GM12875 (cell line): ENCODE measurements at regions not wholly inside any gene's neighbourhood (a gene's known extent, or its start where the extent isn't known, plus 50 kb on each side); places are given as distances from the start of the nearest gene placed in this dataset.

ENCODE experiments used
- H3K4me3 ChIP-seq: one replicate; pipeline ENCODE4 v1.5.1; 2011; ENCODE audit warnings: low read depth, low read length, control low read depth
- TF ChIP-seq, protein P1 (sequence below): IDR thresholded peaks from 2 replicates; pipeline ENCODE4 v1.5.1; 2011; ENCODE audit warnings: low read depth, mild to moderate bottlenecking, control low read depth, inconsistent platforms, low read length, moderate library complexity, borderline replicate concordance; ENCODE audit not compliant: insufficient read depth

DNA sequence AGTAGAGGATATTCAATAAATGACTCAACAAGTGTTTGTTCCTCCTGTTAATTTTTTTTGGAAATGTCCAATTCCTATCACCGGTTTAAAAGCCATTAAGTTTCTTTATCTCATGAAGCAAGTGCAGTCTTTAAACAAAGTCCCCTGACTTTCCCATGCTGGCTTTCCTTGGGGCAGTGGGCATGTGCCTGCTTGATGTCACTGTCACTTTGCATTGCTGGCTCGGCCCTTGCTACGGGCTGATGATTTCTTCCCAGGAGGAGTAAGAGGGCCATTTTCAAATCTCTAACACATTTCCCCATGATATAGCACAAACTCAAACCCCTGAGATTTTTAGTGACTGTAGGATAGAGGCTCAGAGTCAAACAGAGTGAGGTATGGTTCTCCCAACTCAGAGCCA lies 275.8 kb upstream of the TENM3 start:
- no peak overlapping the region for H3K4me3 ChIP-seq
- TF ChIP-seq, protein P1, sequence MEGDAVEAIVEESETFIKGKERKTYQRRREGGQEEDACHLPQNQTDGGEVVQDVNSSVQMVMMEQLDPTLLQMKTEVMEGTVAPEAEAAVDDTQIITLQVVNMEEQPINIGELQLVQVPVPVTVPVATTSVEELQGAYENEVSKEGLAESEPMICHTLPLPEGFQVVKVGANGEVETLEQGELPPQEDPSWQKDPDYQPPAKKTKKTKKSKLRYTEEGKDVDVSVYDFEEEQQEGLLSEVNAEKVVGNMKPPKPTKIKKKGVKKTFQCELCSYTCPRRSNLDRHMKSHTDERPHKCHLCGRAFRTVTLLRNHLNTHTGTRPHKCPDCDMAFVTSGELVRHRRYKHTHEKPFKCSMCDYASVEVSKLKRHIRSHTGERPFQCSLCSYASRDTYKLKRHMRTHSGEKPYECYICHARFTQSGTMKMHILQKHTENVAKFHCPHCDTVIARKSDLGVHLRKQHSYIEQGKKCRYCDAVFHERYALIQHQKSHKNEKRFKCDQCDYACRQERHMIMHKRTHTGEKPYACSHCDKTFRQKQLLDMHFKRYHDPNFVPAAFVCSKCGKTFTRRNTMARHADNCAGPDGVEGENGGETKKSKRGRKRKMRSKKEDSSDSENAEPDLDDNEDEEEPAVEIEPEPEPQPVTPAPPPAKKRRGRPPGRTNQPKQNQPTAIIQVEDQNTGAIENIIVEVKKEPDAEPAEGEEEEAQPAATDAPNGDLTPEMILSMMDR: no peak

DNA sequence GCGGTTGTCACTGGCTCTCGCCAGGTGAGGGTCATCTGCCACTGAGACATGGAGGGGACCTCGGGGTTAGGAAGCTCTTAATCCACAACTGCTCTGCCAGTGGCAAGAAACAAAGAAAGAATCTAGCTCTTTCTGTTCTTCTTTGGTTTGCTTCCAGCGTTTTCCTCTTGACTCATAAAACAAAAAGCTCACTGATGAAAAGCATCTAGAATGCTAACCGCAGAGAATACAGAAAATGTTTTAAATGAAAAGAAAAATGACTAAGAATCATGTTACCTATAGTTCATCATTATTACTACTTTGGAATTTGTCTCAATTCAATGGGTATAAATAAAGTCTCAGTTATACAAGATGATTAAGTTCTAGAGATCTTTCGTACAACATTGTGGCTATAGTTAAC lies 274.8 kb upstream of the TENM3 start:
- no peak overlapping the region for H3K4me3 ChIP-seq
- TF ChIP-seq, protein P1: no peak

DNA sequence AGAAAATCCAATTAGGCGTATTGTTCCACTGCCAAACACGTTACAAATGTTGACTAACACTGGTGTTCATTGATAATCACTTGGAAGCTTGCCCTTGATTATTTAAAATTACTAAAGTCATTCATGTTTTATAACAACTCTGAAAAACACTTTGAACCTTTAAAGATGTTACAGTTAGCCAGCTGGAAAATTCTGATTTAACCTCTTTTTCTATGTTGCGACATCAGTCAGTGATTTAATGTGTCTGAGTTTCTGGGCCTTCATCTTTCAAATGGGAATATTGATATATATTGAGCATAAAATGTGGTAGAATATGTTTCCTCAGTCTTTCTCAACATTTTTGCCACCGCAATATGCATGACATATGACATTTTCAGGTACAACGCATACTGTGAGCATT lies 274.1 kb upstream of the TENM3 start:
- TF ChIP-seq, protein P1: no peak
- H3K4me3 ChIP-seq: no peak overlapping the region

DNA sequence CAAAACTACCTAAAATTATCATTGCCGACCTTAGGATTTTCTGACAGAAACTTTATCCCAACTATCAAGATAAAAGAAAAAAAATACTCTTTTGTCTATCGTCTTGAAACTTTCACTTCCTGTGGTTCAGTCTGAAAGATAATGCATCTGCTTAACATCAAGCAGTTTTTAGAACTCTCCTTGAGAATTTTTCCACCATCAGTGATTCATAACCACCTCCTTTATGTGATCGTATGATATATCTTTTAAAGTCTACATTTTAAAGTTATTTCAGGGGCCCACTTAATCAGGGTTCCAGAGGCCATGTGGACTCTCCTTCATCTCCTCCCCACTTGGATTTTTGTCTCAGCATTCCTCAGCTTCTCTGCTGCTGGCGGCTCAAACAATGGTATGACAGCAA lies 272.8 kb upstream of the TENM3 start:
- TF ChIP-seq, protein P1: no peak

DNA sequence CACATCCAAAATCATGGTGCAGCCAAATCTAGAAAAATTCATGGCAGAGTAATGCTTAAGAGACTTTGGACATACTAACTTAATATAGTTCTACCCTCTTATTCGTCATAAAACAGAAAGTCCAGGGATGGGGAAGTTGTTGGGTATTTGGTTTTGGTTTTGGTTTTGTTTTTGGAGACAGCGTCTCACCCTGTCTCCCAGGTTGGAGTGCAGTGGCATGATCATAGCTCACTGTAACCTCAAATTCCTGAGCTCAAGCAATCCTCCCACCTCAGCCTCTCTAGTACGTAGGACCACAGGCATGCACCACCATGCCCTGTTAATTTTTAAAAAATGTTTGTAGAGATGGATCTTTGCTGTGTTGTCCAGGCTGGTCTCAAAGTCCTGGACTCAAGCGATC lies 271.8 kb upstream of the TENM3 start:
- TF ChIP-seq, protein P1: no peak

More for the DNA sequence above, 272.8 kb upstream of the TENM3 start:
- no peak overlapping the region for H3K4me3 ChIP-seq

DNA sequence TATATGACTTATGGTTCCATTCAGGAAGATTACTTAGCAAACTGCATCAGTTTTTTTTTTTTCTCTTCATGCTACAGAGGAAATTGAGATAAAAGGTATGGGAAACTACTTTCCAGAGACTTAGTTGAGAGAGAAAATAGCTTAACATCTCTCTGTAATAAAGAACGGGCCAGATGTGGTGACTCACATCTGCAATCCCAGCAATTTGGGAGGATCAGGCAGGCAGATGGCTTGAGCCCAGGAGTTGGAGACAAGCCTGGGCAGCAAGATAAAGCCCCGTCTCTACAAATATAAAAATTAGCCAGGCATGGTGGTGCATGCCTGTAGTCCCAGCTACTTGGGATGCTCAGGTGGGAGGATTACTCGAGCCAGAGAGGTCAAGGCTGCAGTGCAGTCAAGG lies 271.2 kb upstream of the TENM3 start:
- H3K4me3 ChIP-seq: no peak overlapping the region
- TF ChIP-seq, protein P1: no peak

More for the DNA sequence above, 271.8 kb upstream of the TENM3 start:
- no peak overlapping the region for H3K4me3 ChIP-seq

DNA sequence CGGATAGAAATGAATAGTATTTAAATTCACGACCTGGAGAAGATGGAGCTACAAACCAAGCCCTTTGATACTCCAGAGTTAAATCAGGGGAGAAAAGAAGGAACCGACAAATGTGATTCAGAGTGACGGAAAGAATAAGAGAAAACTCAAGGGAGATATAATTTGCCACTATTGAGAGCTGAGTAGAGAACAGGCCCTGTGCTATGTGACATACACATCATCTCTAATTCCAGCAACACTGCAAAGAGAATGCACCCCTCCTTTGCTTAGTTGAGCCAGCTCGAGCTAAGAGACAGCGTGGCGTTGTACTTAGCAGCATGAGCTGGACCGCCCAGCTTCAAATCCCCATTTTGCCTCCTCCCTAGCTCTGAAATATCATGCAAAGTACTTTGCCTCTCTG lies 266.4 kb upstream of the TENM3 start:
- TF ChIP-seq, protein P1: no peak
- no peak overlapping the region for H3K4me3 ChIP-seq
